GM12873 (cell line): ENCODE measurements at regions not wholly inside any gene's neighbourhood (a gene's known extent, or its start where the extent isn't known, plus 50 kb on each side); places are given as distances from the start of the nearest gene placed in this dataset.

ENCODE experiments used
- TF ChIP-seq, protein P1 (sequence below): IDR thresholded peaks from 2 replicates; pipeline ENCODE4 v1.5.1; 2012; ENCODE audit warnings: low read depth, mild to moderate bottlenecking, moderate library complexity, low read length, control low read depth; ENCODE audit not compliant: insufficient read depth; ENCODE audit errors: missing control alignments

- TF ChIP-seq, protein P1, sequence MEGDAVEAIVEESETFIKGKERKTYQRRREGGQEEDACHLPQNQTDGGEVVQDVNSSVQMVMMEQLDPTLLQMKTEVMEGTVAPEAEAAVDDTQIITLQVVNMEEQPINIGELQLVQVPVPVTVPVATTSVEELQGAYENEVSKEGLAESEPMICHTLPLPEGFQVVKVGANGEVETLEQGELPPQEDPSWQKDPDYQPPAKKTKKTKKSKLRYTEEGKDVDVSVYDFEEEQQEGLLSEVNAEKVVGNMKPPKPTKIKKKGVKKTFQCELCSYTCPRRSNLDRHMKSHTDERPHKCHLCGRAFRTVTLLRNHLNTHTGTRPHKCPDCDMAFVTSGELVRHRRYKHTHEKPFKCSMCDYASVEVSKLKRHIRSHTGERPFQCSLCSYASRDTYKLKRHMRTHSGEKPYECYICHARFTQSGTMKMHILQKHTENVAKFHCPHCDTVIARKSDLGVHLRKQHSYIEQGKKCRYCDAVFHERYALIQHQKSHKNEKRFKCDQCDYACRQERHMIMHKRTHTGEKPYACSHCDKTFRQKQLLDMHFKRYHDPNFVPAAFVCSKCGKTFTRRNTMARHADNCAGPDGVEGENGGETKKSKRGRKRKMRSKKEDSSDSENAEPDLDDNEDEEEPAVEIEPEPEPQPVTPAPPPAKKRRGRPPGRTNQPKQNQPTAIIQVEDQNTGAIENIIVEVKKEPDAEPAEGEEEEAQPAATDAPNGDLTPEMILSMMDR: no peak
Observed at GRCh38 chr13:111480976-111481375, 160.5 kb downstream of the TEX29 start.

DNA sequence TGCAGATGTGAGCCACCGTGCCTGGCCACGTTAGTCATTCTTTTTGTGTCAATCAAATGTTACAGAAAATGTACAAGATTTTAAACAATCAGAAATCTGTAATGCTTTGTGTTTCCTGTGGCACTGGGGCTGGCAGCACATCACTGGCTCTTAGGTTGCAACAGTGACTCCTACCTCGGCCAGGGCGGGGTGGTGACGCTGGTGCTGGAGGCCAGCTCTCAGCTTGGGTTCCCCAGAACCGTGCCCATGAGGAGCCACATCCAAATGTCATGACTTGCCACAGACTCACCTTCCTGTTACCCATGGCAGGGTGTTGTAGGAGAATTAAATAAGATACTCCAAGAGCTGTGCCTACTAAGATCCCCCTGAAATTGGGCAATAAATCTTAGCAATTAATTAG lies 161.7 kb downstream of the TEX29 start:
- TF ChIP-seq, protein P1: no peak

DNA sequence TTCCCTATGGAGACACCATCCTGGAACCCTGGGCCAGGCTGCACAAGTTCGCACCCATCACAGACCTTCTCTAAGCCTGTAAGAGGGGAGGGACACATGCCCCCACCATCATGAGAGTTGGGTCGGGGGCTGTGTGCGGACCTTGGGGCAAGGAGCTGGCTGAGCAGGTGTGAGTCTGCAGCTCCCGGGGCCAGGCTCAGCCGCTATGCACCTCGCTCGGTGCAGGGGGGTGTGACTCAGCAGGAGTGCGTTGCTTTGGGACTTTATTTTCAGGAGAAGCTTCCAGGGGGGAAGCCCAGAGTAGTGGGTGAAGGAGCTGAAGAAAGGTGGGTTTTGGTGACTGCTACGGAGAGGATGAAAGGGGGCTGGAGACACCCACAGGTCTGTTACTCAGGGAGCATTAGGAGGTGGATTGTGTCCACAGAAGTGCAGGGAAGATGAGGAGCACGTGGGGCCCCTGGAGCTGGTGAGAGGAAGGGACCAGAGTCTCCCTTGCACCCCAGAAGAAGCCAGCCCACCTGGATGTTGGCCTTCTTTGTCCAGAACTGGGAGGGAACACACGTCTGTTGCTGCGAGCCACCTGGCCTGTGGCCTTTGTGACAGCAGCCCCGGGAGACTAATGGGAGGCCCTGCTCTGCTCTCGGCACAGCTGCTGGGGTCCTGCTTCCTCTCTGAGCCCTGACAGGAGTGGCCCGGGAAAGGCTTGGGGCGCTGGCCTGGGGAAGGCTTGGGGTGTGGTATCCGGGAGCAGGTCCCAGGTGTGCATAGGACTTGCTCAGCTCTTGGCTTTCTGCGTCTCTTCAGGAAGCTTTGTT lies 162.6 kb downstream of the TEX29 start:
- TF ChIP-seq, protein P1: no peak

DNA sequence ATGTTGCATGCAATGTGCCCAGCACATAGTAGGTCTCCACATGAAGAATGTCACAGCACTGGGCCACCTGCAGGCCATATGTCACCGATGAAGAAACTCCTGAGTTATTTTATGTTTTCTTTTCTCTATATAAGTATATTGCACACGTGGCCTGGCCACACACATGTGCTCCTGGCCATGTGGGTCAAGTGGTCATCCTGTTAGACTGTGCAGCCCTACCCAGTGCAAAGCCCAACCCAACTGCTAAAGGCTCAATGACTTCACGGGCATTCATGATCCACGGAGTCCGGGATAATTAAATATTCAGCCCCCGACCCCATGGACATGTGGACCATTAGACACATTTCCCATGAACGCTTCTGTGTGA lies 163.2 kb downstream of the TEX29 start:
- TF ChIP-seq, protein P1: no peak

- TF ChIP-seq, protein P1: no peak
Observed at GRCh38 chr13:111484141-111484925, 163.9 kb downstream of the TEX29 start.

DNA sequence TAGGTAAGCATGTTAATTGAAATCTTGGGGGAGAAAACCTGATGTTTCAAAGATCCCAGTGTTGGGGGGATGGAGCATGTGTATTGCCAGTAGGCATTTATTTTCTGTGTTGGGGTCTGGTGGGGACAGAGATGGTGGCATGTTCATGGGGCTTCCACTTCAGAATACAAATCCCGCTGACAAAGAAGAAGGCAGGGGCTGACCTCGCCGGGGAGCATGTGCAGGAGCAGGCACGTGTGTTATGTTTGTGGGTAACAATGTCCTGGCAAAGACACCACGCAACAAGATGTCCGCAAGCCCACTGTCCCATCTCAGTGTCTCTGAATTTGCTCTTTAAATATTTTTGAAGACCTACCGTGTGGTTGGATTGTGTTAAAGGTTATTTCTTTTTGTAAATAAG lies 164.5 kb downstream of the TEX29 start:
- TF ChIP-seq, protein P1: no peak

DNA sequence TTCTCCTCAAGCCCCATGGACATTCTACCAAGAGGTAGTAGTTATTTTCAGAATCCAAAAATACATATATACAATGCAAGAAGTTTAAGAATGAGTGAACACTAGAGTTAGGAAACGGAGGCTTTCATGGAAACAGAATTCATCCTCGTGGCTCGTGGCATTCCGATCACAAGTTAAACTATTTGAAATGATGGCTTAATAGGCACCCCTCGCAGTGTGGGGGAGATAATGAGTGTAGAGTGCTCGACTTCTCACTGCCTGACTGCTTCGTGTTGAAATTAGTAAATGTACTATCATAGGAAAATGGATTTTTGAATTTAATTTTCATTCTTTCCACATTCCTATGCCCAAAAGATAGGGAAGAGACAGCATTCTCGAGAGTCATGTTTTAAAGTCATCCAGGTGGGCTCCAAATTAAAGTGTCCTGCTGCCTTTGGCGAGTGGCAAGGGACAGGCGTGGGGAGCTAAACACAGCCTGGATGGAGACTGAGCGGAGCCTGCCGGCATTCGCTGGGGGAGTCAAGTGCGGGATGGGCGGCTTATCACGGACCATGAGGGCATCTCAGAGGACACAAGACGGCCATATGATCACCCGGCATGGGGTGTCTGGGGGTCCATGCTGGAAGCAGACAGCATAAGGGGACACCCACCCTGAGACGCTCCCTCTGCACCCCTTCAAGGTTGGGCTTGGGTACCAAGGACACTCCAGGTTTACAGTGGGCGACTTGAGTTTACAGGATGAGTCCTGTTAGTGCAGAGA lies 165.2 kb downstream of the TEX29 start:
- TF ChIP-seq, protein P1: no peak
